ENCODE measurements at regions not wholly inside any gene's neighbourhood (a gene's known extent, or its start where the extent isn't known, plus 50 kb on each side); places are given as distances from the start of the nearest gene placed in this dataset.

DNA sequence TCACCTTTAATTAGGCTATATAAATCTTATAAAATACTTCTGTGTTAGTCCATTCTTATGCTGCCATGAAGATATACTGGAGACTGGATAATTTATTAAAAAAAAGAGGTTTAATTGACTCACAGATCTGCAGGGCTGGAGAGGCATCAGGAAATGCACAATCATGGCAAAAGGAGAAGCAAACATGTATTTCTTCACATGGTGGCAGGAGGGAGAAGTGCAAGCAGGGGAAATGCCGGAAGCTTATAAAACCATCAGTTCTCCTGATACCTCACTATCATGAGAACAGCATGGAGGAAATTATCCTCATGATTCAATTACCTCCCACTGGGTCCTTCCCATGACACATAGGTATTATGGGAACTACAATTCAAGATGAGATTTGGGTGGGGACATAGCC lies 504.4 kb downstream of the RIT2 start:
- Histone ChIP-seq H3K4me3 (ENCODE audit: control insufficient read depth in 2 of 3, extremely low read depth in 1 of 3, insufficient read depth in 2 of 3, low read depth in 1 of 3, low read length in 3 of 3) (no peak overlapping the region), H3K9me3 (ENCODE audit: control insufficient read depth, low read depth, low read length) (no peaks in the 10 kb centered on the region), H3K36me3 (ENCODE audit: control insufficient read depth in 2 of 2, extremely low read depth in 1 of 2, insufficient read depth in 2 of 2, low read length in 2 of 2) (no peaks in the 10 kb centered on the region), H3K4me1 (ENCODE audit: control insufficient read depth, extremely low read depth, insufficient read depth, low read length) (no peaks in the 10 kb centered on the region), H3K9ac (ENCODE audit: control insufficient read depth, extremely low read depth, insufficient read depth, low read length) (no peak overlapping the region), H2AFZ (ENCODE audit: control insufficient read depth, low read length) (no peak overlapping the region), H3K27me3 (ENCODE audit: control insufficient read depth, extremely low read depth, insufficient read depth, low read length) (no peaks in the 10 kb centered on the region), H3K79me2 (ENCODE audit: control insufficient read depth, insufficient read depth, low read length) (no peaks in the 10 kb centered on the region), H3K9me1 (ENCODE audit: control insufficient read depth, extremely low read depth, insufficient read depth, low read length) (no peaks in the 10 kb centered on the region), H3K27ac (ENCODE audit: control insufficient read depth, insufficient read depth, low read length) (no peak overlapping the region), H3K4me2 (ENCODE audit: control insufficient read depth, extremely low read depth, insufficient read depth, low read depth, low read length) (no peak overlapping the region), H4K20me1 (ENCODE audit: control insufficient read depth, extremely low read depth, insufficient read depth, low read length) (no peaks in the 10 kb centered on the region)
- no peak for DNase-seq (ENCODE audit: low read depth, low spot score)
- no peak for FAIRE-seq
- TF ChIP-seq, protein P1, sequence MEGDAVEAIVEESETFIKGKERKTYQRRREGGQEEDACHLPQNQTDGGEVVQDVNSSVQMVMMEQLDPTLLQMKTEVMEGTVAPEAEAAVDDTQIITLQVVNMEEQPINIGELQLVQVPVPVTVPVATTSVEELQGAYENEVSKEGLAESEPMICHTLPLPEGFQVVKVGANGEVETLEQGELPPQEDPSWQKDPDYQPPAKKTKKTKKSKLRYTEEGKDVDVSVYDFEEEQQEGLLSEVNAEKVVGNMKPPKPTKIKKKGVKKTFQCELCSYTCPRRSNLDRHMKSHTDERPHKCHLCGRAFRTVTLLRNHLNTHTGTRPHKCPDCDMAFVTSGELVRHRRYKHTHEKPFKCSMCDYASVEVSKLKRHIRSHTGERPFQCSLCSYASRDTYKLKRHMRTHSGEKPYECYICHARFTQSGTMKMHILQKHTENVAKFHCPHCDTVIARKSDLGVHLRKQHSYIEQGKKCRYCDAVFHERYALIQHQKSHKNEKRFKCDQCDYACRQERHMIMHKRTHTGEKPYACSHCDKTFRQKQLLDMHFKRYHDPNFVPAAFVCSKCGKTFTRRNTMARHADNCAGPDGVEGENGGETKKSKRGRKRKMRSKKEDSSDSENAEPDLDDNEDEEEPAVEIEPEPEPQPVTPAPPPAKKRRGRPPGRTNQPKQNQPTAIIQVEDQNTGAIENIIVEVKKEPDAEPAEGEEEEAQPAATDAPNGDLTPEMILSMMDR (optimal IDR thresholded peaks at IDR 0.05 in 1 of 3, IDR thresholded peaks at IDR 0.05 in 1 of 3, conservative IDR thresholded peaks at IDR 0.05 in 1 of 3; ENCODE audit: extremely low read depth in 1 of 3, insufficient read depth in 2 of 3, low read length in 3 of 3): no peak
- TF ChIP-seq EZH2 (IDR thresholded peaks at IDR 0.05; ENCODE audit: low read length): no peak
- dilution Hi-C loops (cut with MboI; ENCODE audit: extremely low pct_ligation_motif_present, low sequenced_read_pairs): no loop called here

DNA sequence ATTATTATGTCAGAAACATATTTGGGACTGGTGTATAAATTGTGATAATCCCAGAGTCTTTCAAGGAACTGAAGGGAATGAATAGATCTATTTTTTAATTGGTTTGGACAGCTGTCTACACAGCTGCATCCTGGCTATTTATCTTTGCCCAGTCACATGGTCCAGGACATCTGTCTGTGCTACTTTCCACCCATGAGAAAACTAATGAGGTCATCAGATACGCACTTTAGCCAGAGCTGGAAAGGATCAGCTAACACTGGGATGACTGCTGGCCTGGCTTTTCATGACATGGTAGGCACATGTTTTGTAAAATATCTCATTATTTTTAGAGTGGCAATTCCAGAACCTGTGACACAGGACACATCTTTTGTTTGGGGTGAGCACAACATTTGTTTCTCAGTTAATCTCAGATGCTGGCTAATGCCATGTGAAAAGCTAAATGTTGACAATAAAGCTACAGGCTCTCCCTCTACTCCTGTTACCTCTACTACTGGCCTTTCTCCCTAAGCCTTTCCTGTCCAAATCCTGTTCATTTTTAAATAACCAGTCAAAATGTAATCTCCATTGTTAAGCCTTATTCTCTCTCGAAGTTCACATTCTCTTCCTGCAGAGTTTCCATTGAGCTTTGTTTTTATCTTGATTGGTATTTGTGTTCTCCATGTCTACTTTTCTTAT lies 500.7 kb downstream of the RIT2 start:
- no peaks in the 10 kb centered on the region for H3K9me1 ChIP-seq (ENCODE audit: control insufficient read depth, extremely low read depth, insufficient read depth, low read length)
- TF ChIP-seq EZH2 (IDR thresholded peaks at IDR 0.05; ENCODE audit: low read length): no peak
- TF ChIP-seq, protein P1 (optimal IDR thresholded peaks at IDR 0.05 in 1 of 3, IDR thresholded peaks at IDR 0.05 in 1 of 3, conservative IDR thresholded peaks at IDR 0.05 in 1 of 3; ENCODE audit: extremely low read depth in 1 of 3, insufficient read depth in 2 of 3, low read length in 3 of 3): no peak
- H3K4me3 ChIP-seq (ENCODE audit: control insufficient read depth in 2 of 3, extremely low read depth in 1 of 3, insufficient read depth in 2 of 3, low read depth in 1 of 3, low read length in 3 of 3): no peak overlapping the region
- no peaks in the 10 kb centered on the region for H4K20me1 ChIP-seq (ENCODE audit: control insufficient read depth, extremely low read depth, insufficient read depth, low read length)
- no peaks in the 10 kb centered on the region for H3K4me1 ChIP-seq (ENCODE audit: control insufficient read depth, extremely low read depth, insufficient read depth, low read length)
- no peaks in the 10 kb centered on the region for H3K9me3 ChIP-seq (ENCODE audit: control insufficient read depth, low read depth, low read length)
- H3K36me3 ChIP-seq (ENCODE audit: control insufficient read depth in 2 of 2, extremely low read depth in 1 of 2, insufficient read depth in 2 of 2, low read length in 2 of 2): no peaks in the 10 kb centered on the region
- no peaks in the 10 kb centered on the region for H3K27me3 ChIP-seq (ENCODE audit: control insufficient read depth, extremely low read depth, insufficient read depth, low read length)
- no peak overlapping the region for H3K27ac ChIP-seq (ENCODE audit: control insufficient read depth, insufficient read depth, low read length)
- no peak overlapping the region for H2AFZ ChIP-seq (ENCODE audit: control insufficient read depth, low read length)
- dilution Hi-C loops (cut with MboI; ENCODE audit: extremely low pct_ligation_motif_present, low sequenced_read_pairs): no loop called here
- DNase-seq (ENCODE audit: low read depth, low spot score) (no peak), FAIRE-seq (no peak)
- H3K9ac ChIP-seq (ENCODE audit: control insufficient read depth, extremely low read depth, insufficient read depth, low read length): no peak overlapping the region
- no peak overlapping the region for H3K4me2 ChIP-seq (ENCODE audit: control insufficient read depth, extremely low read depth, insufficient read depth, low read depth, low read length)
- no peaks in the 10 kb centered on the region for H3K79me2 ChIP-seq (ENCODE audit: control insufficient read depth, insufficient read depth, low read length)
